ENCODE measurements at regions not wholly inside any gene's neighbourhood (a gene's known extent, or its start where the extent isn't known, plus 50 kb on each side); places are given as distances from the start of the nearest gene placed in this dataset.

- TF ChIP-seq ZNF317 (CRISPR knock-in tag; IDR thresholded peaks at IDR 0.05; ENCODE audit: borderline replicate concordance, low read depth), result no peak
- TF ChIP-seq TEAD1 (CRISPR knock-in tag; IDR thresholded peaks at IDR 0.05), result no peak
These were observed 927.9 kb downstream of the UQCRFS1 start (continued) for GRCh38 chr19:28285078-28285477.

- ATAC-seq, result no peak
- Mint-ChIP-seq H3K27ac (no peak overlapping the region), H3K4me3 (no peak overlapping the region), H3K36me3 (peaks cover 5% of the 10 kb centered on the region; the same call in 1 of the 2 replicates), H3K27me3 (ENCODE audit: low read depth) (peaks cover 7% of the 10 kb centered on the region), H3K4me1 (peaks cover 23% of the 10 kb centered on the region), H3K9me3 (peaks cover 28% of the 10 kb centered on the region)
- ChIA-PET POLR2A (interaction anchor here (0.6 kb wide), 1 partner anchor 34 kb away, joined by 4 read pairs; no protein-coding TSS in a partner anchor), CTCF (no interaction called here)
- no peak for DNase-seq (ENCODE audit: low spot score)
- TF ChIP-seq EMX1 (CRISPR knock-in tag; IDR thresholded peaks at IDR 0.05) (no peak), NFATC4 (CRISPR knock-in tag; IDR thresholded peaks at IDR 0.05) (no peak), ZNF138 (CRISPR knock-in tag; conservative IDR thresholded peaks at IDR 0.05) (no peak), ZNF671 (CRISPR knock-in tag; IDR thresholded peaks at IDR 0.05) (no peak), FOXJ3 (CRISPR knock-in tag; IDR thresholded peaks at IDR 0.05; ENCODE audit: borderline replicate concordance) (no peak), ZNF219 (CRISPR knock-in tag; IDR thresholded peaks at IDR 0.05; ENCODE audit: borderline replicate concordance) (no peak)
- TF ChIP-seq, protein P1, sequence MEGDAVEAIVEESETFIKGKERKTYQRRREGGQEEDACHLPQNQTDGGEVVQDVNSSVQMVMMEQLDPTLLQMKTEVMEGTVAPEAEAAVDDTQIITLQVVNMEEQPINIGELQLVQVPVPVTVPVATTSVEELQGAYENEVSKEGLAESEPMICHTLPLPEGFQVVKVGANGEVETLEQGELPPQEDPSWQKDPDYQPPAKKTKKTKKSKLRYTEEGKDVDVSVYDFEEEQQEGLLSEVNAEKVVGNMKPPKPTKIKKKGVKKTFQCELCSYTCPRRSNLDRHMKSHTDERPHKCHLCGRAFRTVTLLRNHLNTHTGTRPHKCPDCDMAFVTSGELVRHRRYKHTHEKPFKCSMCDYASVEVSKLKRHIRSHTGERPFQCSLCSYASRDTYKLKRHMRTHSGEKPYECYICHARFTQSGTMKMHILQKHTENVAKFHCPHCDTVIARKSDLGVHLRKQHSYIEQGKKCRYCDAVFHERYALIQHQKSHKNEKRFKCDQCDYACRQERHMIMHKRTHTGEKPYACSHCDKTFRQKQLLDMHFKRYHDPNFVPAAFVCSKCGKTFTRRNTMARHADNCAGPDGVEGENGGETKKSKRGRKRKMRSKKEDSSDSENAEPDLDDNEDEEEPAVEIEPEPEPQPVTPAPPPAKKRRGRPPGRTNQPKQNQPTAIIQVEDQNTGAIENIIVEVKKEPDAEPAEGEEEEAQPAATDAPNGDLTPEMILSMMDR (IDR thresholded peaks at IDR 0.05), result no peak
- TF ChIP-seq, protein P2, sequence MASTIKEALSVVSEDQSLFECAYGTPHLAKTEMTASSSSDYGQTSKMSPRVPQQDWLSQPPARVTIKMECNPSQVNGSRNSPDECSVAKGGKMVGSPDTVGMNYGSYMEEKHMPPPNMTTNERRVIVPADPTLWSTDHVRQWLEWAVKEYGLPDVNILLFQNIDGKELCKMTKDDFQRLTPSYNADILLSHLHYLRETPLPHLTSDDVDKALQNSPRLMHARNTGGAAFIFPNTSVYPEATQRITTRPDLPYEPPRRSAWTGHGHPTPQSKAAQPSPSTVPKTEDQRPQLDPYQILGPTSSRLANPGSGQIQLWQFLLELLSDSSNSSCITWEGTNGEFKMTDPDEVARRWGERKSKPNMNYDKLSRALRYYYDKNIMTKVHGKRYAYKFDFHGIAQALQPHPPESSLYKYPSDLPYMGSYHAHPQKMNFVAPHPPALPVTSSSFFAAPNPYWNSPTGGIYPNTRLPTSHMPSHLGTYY (CRISPR knock-in tag; IDR thresholded peaks at IDR 0.05), result no peak
- TF ChIP-seq, protein P3, sequence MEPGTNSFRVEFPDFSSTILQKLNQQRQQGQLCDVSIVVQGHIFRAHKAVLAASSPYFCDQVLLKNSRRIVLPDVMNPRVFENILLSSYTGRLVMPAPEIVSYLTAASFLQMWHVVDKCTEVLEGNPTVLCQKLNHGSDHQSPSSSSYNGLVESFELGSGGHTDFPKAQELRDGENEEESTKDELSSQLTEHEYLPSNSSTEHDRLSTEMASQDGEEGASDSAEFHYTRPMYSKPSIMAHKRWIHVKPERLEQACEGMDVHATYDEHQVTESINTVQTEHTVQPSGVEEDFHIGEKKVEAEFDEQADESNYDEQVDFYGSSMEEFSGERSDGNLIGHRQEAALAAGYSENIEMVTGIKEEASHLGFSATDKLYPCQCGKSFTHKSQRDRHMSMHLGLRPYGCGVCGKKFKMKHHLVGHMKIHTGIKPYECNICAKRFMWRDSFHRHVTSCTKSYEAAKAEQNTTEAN (CRISPR knock-in tag; IDR thresholded peaks at IDR 0.05), result no peak
These were observed 928.6 kb downstream of the UQCRFS1 start for GRCh38 chr19:28284389-28284788.

DNA sequence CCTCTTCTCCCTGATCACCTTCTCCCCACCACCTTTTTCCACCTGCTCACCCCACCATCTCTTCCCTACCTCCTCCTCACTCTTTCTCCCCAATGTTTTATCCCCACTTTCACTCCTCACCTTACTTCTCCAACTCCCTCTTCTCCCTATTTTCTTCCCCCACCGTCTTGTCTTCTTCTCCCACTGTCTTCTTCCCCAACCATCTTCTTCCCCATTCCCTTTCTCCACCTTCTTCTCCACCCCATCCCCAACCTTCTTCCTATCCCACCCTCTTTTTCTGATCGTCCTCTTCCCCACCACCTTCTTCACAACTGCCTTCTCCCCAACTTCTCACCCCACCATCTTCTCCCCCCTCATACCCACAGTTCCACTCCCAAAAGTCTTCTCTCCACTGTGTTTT lies 929.4 kb downstream of the UQCRFS1 start:
- POLR2A ChIA-PET, result no interaction called here
- H3K27ac Mint-ChIP-seq, result no peak overlapping the region
- peaks cover 5% of the 10 kb centered on the region; the same call in 1 of the 2 replicates for H3K36me3 Mint-ChIP-seq
- ATAC-seq (no peak), DNase-seq (ENCODE audit: low spot score) (no peak)
- TF ChIP-seq ZNF423 (CRISPR knock-in tag; IDR thresholded peaks at IDR 0.05) (no peak), CDX4 (CRISPR knock-in tag; IDR thresholded peaks at IDR 0.05; ENCODE audit: borderline replicate concordance) (no peak)
- peaks cover 32% of the 10 kb centered on the region for H3K9me3 Mint-ChIP-seq
- H3K27me3 Mint-ChIP-seq (ENCODE audit: low read depth), result peaks cover 7% of the 10 kb centered on the region
- peaks cover 16% of the 10 kb centered on the region for H3K4me1 Mint-ChIP-seq
- no peak overlapping the region for H3K4me3 Mint-ChIP-seq
- CTCF ChIA-PET, result no interaction called here

DNA sequence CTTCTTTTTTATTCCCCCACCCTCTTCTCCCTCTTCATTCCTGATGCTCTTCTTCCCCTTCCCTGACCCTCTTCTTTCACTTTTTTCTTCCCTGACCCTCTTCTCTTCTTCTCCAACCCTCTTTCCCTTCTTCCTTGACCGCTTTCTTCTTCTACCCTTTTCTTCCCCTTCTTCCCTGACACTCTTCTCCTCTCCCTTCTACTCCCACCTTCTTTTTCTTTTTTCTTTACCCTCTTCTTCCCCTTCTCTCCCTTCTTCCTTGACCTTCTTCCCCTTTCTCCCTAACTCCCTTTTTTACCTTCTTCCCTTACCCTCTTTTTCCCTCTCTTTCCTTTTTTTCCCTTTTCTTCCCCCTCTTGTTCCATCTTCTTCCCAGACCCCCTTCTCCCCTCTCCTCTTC lies 931.3 kb downstream of the UQCRFS1 start:
- no peak for DNase-seq (ENCODE audit: low spot score)
- no peak for ATAC-seq
- ChIA-PET CTCF (no interaction called here), POLR2A (no interaction called here)
- H3K9me3 Mint-ChIP-seq, result peaks cover 32% of the 10 kb centered on the region
- H3K27me3 Mint-ChIP-seq (ENCODE audit: low read depth), result peaks cover 7% of the 10 kb centered on the region
- H3K36me3 Mint-ChIP-seq, result peaks cover 5% of the 10 kb centered on the region; the same call in 1 of the 2 replicates
- H3K4me3 Mint-ChIP-seq, result no peak overlapping the region
- 0 out of 2 replicates have a peak, but pooled peaks cover 2% of the 10 kb centered on the region for H3K4me1 Mint-ChIP-seq
- H3K27ac Mint-ChIP-seq, result no peak overlapping the region
- TF ChIP-seq, protein P4, sequence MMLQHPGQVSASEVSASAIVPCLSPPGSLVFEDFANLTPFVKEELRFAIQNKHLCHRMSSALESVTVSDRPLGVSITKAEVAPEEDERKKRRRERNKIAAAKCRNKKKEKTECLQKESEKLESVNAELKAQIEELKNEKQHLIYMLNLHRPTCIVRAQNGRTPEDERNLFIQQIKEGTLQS (CRISPR knock-in tag; conservative IDR thresholded peaks at IDR 0.05), result no peak
- no peak for TF ChIP-seq JAZF1 (CRISPR knock-in tag; IDR thresholded peaks at IDR 0.05)
- TF ChIP-seq, protein P5, sequence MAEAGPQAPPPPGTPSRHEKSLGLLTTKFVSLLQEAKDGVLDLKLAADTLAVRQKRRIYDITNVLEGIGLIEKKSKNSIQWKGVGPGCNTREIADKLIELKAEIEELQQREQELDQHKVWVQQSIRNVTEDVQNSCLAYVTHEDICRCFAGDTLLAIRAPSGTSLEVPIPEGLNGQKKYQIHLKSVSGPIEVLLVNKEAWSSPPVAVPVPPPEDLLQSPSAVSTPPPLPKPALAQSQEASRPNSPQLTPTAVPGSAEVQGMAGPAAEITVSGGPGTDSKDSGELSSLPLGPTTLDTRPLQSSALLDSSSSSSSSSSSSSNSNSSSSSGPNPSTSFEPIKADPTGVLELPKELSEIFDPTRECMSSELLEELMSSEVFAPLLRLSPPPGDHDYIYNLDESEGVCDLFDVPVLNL (CRISPR knock-in tag; IDR thresholded peaks at IDR 0.05; ENCODE audit: borderline replicate concordance, low read depth), result no peak
- no peak for TF ChIP-seq NFATC4 (CRISPR knock-in tag; IDR thresholded peaks at IDR 0.05)
- TF ChIP-seq GABPB1 (CRISPR knock-in tag; IDR thresholded peaks at IDR 0.05), result no peak
- no peak for TF ChIP-seq CREB1 (CRISPR knock-in tag; IDR thresholded peaks at IDR 0.05)
- no peak for TF ChIP-seq EMX1 (CRISPR knock-in tag; IDR thresholded peaks at IDR 0.05)
- TF ChIP-seq, protein P6, sequence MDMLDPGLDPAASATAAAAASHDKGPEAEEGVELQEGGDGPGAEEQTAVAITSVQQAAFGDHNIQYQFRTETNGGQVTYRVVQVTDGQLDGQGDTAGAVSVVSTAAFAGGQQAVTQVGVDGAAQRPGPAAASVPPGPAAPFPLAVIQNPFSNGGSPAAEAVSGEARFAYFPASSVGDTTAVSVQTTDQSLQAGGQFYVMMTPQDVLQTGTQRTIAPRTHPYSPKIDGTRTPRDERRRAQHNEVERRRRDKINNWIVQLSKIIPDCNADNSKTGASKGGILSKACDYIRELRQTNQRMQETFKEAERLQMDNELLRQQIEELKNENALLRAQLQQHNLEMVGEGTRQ (CRISPR knock-in tag; IDR thresholded peaks at IDR 0.05), result no peak
- TF ChIP-seq, protein P7, sequence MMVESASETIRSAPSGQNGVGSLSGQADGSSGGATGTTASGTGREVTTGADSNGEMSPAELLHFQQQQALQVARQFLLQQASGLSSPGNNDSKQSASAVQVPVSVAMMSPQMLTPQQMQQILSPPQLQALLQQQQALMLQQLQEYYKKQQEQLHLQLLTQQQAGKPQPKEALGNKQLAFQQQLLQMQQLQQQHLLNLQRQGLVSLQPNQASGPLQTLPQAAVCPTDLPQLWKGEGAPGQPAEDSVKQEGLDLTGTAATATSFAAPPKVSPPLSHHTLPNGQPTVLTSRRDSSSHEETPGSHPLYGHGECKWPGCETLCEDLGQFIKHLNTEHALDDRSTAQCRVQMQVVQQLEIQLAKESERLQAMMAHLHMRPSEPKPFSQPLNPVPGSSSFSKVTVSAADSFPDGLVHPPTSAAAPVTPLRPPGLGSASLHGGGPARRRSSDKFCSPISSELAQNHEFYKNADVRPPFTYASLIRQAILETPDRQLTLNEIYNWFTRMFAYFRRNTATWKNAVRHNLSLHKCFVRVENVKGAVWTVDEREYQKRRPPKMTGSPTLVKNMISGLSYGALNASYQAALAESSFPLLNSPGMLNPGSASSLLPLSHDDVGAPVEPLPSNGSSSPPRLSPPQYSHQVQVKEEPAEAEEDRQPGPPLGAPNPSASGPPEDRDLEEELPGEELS (CRISPR knock-in tag; IDR thresholded peaks at IDR 0.05), result no peak
- TF ChIP-seq, protein P8, sequence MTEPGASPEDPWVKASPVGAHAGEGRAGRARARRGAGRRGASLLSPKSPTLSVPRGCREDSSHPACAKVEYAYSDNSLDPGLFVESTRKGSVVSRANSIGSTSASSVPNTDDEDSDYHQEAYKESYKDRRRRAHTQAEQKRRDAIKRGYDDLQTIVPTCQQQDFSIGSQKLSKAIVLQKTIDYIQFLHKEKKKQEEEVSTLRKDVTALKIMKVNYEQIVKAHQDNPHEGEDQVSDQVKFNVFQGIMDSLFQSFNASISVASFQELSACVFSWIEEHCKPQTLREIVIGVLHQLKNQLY (CRISPR knock-in tag; IDR thresholded peaks at IDR 0.05), result no peak

All from WTC11 (cell line).